ENCODE measurements at regions not wholly inside any gene's neighbourhood (a gene's known extent, or its start where the extent isn't known, plus 50 kb on each side); places are given as distances from the start of the nearest gene placed in this dataset.
A peak's percentile ranks its signal among the peaks of the same experiment; 100 is the strongest.
"Not testable (repeated sequence)": the region's sequence is repeated elsewhere in the genome, so short reads cannot be mapped to it uniquely, and the experiment has no call there.

DNA sequence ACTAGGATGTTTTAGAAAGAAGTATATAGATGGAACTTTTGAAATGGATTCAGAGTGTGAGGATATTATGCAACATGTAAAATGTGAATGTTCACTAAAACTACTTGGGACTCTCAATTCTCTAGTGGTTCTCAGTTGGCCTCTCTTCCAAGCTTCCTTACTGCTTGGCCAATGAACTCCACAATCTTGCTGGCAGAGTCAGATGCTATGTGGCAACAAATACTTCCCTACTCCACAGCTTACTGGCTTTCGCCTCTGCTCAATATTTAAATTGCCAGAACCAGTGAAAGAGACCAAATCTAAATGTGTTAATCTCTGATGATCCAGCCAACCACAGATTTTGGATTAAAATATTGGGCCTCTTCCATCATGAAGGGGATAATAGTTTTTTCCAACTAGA lies 138.4 kb downstream of the HTR1B start:
- no peak for DNase-seq (ENCODE audit: low spot score)

DNA sequence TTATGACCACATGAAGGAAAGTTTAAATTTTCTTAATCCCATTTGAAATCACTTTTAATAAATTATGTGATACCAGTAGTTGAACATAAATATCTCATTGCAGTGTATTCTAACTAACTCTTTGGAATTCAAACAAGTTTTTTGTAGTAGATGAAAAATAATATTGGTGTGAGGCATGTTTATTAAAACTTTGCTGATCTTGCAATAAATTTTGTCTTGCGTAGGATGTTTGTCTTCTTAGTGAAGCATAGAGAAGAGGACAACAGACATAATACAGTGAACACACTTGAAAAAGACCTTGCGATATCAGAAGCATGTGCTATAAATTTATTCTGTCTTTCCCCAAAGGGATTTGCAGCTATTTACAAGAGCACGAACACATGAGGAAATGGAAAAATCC lies 140.7 kb downstream of the HTR1B start:
- no peak for DNase-seq (ENCODE audit: low spot score)

DNA sequence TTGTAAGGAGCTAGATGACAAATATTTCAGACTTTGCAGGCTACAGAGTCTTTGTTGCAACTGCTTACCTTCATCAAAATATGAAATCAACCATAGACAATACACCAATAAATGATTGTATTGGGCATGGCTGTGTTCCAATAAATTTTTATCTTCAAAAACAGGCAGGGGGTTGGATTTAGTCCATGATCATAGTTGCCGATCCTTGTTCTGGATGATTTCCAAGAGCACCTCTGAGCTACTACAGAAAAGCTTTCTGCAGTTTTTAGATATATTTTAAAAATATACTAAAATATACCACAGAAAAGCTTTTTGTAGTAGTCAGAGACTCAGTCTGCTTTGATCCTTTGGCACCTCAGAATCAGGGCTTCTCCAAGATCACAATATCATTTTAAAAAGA lies 145.0 kb downstream of the HTR1B start:
- no peak for DNase-seq (ENCODE audit: low spot score)

DNA sequence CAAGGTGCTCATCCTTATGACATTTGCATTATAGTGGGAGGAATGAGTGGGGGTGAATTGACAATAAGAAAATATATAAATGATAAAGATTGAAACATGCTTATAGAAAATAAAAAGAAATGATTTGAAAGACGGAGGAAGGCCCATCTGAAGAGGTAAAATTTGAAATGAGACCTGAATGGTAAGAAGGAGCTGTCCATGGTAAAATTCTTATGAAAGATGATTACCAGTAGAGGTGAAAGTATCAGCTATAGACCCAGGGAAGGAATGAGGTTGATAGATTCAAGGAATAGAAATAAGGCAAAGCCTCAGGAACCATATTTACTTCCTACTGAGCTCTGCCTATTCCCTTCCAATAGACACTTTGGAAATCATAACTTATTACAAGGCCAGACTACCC lies 149.7 kb downstream of the HTR1B start:
- DNase-seq (ENCODE audit: low spot score) = no peak

DNA sequence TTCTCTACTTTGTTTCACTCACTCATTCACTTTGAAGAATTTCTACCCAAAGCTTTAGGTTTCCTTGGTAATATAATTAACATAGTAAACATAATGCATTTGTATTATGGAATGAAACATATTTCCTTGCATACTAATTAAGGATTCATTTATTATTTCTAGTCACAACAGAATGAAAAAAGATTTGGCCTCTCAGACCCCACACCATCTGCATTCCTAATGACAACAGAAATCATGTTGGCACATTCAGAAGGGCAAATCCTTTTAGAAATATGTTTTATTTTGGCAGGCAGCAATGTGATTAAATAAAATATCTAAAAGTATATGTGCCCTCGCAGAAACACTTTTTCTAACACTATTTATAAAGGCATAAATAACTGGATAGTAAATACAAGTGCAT lies 163.4 kb downstream of the HTR1B start:
- no peak for DNase-seq (ENCODE audit: low spot score)

DNA sequence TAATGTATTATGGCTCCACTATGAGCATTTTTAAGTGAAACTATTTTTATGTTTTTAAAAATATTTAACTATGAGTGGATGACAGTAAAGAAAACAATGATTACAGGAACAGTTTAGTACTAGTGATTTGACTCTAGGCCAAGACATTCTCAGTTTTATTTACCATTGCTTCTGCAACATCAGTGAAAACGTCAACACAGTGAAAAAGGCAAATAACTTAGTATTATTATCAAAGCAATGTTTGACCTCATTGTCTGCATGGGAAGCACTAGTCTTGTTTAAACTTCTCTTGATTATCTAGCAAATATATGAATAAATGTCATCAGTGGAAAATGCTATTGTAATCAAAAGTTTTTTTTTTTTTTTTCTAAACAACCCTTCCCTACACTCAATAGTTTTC lies 165.0 kb downstream of the HTR1B start:
- DNase-seq (ENCODE audit: low spot score) = no peak

DNA sequence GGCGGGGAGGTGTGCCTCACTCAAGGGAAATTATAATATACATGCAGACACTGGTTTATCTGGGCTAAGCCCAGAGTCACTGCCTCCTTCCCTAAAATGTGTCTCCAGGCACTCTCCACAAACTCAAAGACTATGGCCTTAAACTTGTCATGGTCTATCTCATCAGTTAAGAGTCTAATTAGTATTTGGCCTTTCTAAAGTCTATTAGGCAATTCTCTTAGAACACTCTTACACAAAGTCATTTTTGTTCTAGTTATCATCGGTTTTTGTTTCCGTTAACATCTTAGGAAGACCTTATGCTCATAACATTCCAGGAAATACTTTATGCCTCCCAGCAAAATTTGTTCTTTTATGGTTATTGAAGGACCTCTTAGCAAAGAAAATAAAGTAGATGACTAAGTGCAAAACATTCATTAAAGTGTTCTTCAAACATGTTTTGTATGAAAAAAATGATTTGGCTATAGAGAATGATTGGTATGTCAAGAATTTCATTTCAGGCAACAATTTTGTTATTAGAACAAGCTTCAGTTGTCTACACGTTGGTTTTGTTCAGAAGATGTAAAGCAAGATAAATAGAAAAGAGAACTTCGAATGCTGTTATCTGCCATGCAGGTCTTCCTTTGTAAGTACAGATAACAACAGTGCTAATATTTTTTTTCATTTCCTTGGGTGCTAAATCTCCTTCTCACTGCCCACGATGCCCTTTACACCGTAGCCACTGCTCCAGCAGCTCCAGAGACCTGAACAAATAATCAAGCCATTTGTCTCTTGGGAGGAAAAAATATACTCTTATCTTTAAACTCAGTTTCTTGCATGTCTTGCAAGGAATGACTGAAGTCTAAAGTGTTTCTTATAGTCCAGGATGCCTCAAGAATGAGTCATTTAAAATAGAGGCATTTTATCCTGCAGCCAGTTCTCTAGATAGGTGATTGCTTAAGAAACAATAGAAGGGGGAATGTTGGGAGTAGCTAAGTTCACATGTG lies 170.4 kb downstream of the HTR1B start:
- DNase-seq (ENCODE audit: low spot score) = peak; percentile 43

DNA sequence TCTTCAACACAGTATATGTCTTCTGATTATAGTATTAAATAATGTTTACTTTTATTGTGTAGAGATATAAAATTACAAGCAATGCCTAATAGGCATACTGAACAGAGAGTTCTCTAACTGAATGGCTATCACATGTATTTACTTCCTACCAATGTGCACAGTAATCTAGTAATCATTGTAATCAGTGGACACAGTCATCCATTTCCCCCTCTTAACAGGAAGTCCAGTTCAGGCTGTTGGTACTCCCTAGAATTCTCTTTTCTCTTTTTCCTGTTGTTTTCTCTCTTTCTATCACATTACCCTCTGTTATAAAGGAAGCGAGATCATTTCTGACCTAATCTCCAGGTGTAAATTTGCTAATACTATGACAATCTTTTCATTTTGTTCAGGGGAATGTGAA lies 172.5 kb downstream of the HTR1B start:
- DNase-seq (ENCODE audit: low spot score) = no peak

DNA sequence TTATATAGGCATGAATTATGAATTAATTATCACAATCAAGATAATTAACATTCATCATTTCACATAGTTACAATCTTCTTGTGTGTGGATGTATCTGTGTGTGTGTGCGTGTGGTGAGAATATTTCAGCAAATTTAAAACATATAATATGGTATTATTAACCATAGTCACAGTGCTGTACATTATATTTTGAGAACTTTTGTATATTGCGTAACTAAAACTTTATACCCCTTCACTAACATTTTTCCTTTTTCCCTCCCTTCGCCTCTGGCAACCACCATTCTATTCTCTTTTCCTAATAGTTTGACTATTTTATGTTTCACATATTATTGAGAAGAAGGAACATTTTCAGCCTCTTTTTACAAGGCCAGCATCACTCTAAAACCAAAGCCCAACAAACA lies 176.8 kb downstream of the HTR1B start:
- DNase-seq (ENCODE audit: low spot score) = no peak

DNA sequence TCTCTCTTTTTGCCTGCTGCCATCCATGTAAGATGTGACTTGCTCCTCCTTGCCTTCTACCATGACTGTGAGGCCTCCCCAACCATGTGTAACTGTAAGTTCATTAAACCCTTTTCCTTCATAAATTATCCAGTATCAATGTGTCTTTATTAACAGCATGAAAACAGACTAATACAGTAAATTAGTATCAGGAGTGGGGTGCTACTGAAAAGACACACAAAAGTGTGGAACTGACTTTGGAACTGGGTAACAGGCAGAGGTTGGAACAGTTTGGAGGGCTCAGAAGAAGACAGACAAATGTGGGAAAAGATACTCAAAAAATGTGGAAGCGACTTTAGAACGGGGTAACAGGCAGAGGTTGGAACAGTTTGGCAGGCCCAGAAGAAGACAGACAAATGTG lies 189.4 kb downstream of the HTR1B start:
- DNase-seq (ENCODE audit: low spot score) = no peak

DNA sequence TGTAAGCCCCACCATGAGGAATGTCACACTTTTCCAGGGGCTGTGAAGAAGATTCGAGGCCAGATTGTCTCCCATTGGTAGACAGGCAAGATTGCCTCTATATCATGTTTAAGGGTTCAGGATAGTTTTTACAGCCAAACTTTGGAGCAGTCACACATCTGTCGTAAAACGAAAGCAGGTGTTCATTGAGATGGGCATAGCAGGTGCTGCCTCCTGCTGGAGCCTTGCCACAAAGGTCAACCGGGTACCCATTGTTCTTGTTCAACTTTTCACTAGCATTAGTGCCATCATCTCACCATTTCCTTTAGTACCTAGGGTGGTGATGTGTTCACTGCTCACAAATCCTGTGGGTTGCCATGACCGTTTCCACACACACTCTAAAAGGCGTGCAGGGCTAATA lies 198.3 kb downstream of the HTR1B start:
- no peak for DNase-seq (ENCODE audit: low spot score)

DNA sequence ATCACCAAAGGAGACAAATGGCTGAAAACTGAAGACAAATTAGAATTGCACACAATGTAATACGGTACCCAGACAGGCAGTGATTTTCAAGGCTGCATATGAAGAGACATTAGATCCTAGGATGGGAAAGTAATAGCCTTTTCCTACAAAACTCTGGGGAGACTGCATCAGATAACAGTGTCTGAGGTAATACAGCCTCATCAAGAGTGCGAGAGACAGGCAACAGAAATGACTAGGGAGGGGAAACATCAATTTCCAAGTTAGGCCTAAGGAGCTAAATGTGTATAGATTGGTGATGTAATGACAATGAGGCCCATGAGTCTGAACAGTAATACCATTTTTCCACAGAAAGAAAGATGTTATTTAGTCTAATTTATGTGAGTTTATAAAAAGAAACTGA lies 200.3 kb downstream of the HTR1B start:
- no peak for DNase-seq (ENCODE audit: low spot score)

DNA sequence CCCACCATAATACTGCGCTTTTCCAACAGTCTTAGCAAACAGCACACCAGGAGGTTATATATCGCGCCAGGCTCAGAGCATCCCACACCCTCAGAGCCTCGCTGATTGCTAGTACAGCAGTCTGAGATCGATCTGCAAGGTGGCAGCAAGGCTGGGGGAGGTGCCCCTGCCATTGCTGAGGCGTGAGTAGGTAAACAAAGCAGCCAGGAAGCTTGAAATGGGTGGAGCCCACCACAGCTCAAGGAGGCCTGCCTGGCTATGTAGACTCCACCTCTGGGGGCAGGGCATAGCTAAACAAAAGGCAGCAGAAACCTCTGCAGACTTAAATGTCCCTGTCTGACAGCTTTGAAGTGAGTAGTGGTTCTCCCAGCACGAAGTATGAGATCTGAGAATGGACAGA lies 211.5 kb downstream of the HTR1B start:
- DNase-seq (ENCODE audit: low spot score) = not testable (repeated sequence)

DNA sequence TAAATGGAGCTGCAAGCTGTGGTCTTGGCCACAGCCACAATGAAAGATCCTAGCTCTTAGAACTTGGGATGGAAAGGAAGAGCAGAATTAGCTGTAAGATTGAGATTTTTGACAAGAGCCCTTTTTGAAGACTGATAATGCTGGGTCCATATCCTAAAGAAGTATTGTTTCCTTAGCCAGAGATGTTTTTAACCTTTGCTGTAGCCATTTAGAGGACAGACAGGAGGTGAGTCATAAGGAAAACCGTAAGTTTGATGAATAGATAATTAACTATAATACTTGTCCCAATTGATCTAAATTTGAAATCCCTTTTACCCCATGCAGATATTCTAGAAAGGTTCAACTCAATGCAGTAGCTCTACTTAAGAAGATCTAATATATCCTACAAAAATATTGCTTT lies 213.7 kb downstream of the HTR1B start:
- DNase-seq (ENCODE audit: low spot score) = no peak

DNA sequence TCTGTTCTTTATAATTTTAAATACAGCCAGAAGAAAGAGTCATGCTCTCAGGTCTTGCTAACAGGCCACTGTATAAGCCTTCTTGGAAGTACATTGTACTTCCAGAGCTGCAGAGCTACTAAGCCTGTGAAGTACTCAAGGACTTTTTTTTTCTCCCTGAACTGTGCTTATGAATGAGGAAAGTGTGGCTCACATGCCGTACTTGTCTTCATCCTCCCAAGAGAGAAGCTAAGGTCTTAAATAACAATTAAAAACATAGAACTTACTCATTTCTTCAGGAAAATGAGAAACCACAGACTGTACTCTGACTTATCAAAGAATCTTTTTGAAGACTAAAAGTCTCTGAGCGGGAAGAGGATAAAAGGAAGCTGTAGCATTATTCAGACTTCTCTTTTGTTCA lies 218.3 kb downstream of the HTR1B start:
- peak; percentile 7 for DNase-seq (ENCODE audit: low spot score)

DNA sequence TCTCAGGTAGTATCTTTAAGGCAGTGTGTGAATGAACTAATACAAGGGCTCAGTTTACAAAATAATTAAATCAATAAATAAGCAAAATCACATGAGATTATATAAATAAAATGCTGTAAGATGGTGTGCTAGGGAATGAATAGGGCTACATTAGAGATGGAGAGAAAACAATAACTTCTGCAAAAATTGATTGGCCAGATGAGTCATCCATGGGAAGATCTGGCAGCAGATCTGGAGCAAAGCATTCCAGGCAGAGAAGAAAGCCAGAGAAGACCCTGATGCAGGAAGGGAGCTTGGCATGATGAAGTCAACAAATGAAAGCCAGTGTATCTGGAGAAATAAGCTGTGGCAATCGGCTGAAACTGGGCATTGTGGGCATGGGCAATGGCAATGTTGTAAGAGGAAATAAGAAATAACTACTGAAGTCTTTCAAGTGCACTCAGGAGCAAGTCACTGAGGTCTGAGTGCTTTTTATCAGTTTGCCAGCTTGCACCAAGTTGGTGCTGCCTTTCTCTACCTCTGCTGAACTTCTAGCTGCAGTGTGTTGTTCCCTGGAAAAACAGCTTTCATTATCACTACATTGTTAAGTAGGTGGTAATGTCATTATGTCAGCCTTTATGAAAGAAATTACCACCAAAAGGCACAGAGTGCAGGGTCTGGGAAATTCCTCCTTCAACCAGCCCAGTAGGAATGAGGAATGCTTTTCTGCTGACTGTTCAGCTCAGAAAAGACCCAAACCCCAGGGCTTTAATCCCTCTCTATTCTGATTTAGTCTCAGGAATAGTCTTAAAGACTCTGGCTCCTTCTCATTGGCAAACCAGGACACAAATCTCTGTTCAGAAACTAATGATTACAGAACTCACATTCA lies 231.6 kb downstream of the HTR1B start:
- no peak for DNase-seq (ENCODE audit: low spot score)

DNA sequence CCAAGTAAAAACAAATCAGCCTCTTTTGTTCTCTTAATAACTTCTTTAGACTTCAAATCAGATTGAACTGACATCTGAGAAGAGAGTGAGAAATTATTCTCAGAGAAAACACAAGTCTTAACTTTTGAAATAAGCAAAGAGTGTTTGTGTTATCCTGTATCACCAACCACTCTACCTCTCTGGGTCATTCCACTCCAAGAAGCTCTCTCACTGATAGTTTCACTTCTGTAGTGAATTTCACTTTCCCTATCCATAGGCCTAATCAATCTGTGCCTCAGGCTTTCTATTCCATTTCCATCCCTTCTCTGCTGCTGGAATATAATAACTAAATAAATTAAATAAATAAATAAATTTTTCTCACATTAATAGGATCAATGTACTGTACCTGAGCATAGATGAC lies 235.0 kb downstream of the HTR1B start:
- DNase-seq (ENCODE audit: low spot score) = no peak

DNA sequence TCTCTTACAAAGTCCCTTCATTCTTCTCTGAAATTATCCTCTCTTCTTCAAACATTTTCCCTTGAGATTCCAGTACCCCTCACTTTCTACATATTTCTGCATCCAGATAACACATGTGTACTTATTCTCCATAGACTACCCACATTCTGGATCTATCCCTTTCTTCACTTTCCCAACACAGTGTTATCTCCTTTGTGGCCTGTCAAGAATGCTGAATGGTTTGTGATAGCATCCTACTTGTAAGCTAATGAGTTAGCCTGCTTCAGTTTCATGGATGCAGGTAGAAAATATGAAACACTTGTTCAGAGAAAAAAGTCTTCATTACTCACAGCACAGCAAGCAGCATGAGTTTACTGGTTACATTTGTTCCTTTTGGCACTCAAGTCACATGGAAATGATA lies 245.4 kb downstream of the HTR1B start:
- DNase-seq (ENCODE audit: low spot score) = no peak

DNA sequence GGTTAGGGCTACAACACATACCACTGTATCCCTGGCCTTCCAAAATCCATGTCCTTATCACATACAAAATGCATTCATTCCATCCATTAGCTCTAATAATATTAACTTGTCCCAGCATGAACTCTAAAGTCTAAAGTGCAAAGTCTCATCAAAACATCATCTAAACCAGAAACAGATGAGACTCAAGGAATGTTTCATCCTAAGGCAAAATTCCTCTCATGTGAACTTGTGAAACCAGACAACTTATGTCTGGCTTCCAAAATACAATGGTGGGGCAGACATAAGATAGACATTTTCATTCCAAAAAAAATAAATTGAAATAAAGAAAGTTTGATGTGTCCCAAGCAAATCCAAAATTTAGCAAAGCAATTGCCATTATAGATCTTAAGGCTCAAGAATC lies 257.4 kb downstream of the HTR1B start:
- no peak for DNase-seq (ENCODE audit: low spot score)

DNA sequence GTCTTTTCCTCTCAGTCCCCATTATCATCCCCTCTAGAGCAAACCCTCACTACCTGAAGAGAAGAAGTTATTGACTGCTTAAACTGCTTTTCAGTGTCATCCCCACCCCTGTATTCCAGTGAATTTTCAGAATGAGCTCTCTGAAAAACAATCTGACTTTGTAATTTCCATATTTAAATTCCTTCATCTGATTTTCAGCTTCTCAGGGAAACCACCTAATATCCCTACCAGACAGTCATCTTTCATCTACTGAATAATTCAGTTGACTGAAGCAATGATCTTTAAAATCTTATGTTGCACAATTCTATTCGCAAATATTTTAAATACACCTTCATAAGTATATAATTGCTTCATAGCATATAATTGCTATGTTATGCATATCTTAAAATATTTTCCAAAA lies 258.7 kb downstream of the HTR1B start:
- DNase-seq (ENCODE audit: low spot score) = no peak

DNA sequence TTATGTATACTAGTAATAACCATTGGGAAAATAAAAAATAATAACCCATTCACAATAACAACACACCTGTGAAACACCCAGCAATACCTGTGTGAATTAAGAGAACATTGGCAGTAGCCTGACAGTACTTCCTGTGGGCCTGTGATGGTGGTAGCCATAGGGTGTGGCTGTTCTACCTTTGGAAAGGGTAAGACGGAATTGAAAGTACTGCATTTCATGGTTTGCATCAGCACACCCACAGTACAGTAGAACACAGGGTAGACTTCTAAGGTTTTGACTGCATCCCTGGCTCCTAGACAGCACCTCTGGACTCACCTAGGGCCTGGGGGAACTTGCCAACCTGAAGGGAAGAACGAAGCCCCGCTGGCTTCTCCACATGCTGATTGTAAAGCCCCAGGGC lies 279.8 kb downstream of the HTR1B start:
- no peak for DNase-seq (ENCODE audit: low spot score)

DNA sequence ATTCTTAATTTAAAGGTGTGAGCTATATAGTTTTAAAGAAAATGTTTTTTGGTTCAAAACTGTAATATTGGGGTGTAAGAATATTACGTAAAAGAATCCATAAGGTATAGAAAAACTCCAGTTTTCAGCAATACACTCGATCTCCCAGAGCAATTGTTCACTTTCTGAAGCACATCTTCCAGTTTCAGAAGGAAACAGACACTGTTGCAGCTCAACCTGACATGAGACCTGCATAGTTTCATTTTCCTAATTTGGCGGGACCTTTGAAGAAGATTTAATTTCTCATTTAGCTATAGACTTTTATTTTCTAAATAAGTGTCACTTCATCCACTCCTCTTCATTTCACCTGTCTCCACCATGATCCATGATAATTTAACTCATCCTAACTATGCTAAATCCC lies 281.5 kb downstream of the HTR1B start:
- DNase-seq (ENCODE audit: low spot score) = no peak

DNA sequence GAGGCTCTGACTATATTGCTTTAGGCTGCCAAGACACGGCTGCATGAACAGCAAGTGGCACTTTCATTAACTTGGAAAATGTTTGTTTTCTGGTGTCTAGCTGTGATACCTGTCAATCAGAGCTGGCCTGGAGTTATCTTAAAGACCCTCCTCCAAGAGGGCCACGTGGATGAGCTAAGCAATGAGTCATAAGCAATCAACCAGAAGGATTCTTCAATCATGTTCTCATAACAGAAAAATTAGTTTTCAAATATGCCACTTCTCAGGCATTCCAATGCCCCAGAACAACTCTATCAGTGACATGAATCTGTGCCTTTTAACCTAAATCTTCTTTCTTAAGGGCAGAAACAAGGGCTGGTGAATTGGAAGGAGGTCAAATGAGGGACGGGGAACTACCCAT lies 283.0 kb downstream of the HTR1B start:
- no peak for DNase-seq (ENCODE audit: low spot score)
